ENCODE measurements at regions not wholly inside any gene's neighbourhood (a gene's known extent, or its start where the extent isn't known, plus 50 kb on each side); places are given as distances from the start of the nearest gene placed in this dataset.

DNA sequence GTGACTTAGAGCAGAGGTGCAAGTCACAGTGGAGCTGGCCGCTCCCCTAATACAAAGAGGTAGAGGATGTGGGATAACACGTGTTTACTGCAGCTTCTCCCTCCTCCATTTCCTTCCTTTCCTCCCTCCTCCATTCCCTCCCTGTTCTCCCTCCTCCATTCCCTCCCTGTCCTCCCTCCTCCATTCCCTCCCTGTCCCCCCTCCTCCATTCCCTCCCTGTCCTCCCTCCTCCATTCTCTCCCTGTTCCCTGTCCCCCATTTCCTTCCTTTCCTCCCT lies 124.0 kb downstream of the CRYAA start:
- DNase-seq: no peak
- Histone ChIP-seq H3K4me1 (ENCODE audit: control insufficient read depth in 1 of 2, insufficient read depth in 2 of 2, low read depth in 1 of 2, low read length in 1 of 2) (peaks cover 0 to 11% of the 10 kb centered on the region in 2 experiments; a peak in 1 of 4 replicates), H3F3A (replicated peaks; ENCODE audit: insufficient read depth) (no peaks in the 10 kb centered on the region), H3K36me3 (replicated peaks in 1 of 2; ENCODE audit: control insufficient read depth in 1 of 2, insufficient read depth in 2 of 2, low read length in 1 of 2) (no peaks in the 10 kb centered on the region), H3K4me3 (ENCODE audit: low read depth in 2 of 2, low read length in 1 of 2) (no peak overlapping the region), H3K9me3 (no peaks in the 10 kb centered on the region), H3K27me3 (ENCODE audit: insufficient read depth) (no peaks in the 10 kb centered on the region), H3K4me2 (no peak overlapping the region), H4K20me1 (ENCODE audit: insufficient read depth) (no peaks in the 10 kb centered on the region), H3K9ac (no peak overlapping the region), H3K27ac (ENCODE audit: low read depth in 2 of 2, low read length in 1 of 2) (no peak overlapping the region), H3K79me2 (ENCODE audit: insufficient read depth) (no peaks in the 10 kb centered on the region), H2AFZ (ENCODE audit: low read depth) (no peak overlapping the region), H3K9me2 (no peaks in the 10 kb centered on the region)
- ChIA-PET CTCF (no interaction called here), POLR2A (no interaction called here)
- TF ChIP-seq, protein P1, sequence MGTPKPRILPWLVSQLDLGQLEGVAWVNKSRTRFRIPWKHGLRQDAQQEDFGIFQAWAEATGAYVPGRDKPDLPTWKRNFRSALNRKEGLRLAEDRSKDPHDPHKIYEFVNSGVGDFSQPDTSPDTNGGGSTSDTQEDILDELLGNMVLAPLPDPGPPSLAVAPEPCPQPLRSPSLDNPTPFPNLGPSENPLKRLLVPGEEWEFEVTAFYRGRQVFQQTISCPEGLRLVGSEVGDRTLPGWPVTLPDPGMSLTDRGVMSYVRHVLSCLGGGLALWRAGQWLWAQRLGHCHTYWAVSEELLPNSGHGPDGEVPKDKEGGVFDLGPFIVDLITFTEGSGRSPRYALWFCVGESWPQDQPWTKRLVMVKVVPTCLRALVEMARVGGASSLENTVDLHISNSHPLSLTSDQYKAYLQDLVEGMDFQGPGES (IDR thresholded peaks at IDR 0.05; ENCODE audit: low read depth, low read length): no peak
- TF ChIP-seq, protein P2, sequence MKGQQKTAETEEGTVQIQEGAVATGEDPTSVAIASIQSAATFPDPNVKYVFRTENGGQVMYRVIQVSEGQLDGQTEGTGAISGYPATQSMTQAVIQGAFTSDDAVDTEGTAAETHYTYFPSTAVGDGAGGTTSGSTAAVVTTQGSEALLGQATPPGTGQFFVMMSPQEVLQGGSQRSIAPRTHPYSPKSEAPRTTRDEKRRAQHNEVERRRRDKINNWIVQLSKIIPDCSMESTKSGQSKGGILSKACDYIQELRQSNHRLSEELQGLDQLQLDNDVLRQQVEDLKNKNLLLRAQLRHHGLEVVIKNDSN (IDR thresholded peaks at IDR 0.05; ENCODE audit: borderline replicate concordance, low read depth): no peak
- TF ChIP-seq MXI1 (IDR thresholded peaks at IDR 0.05; ENCODE audit: low read depth, low read length) (no peak), USF2 (IDR thresholded peaks at IDR 0.05; ENCODE audit: borderline replicate concordance, low read depth, low read length) (no peak), FOXJ3 (CRISPR knock-in tag; IDR thresholded peaks at IDR 0.05) (no peak), RFX5 (IDR thresholded peaks at IDR 0.05; ENCODE audit: low read length) (no peak), MEF2A (IDR thresholded peaks at IDR 0.05; ENCODE audit: borderline replicate concordance, low read depth) (no peak), SIN3A (IDR thresholded peaks at IDR 0.05; ENCODE audit: borderline replicate concordance, low read depth, low read length) (no peak), SMC3 (IDR thresholded peaks at IDR 0.05; ENCODE audit: low read depth, low read length) (no peak), NRF1 (IDR thresholded peaks at IDR 0.05; ENCODE audit: low read depth, low read length) (no peak), GABPA (IDR thresholded peaks at IDR 0.05; ENCODE audit: low read depth) (no peak)
- WGBS (ENCODE audit: low lambda C conversion rate): 51% methylated on average over 2 of the region's 2 CpGs

GRCh38 chr21:43292041-43292865 lies 123.4 kb downstream of the CRYAA start:
- no peak overlapping the region for H3K27ac ChIP-seq (ENCODE audit: low read depth in 2 of 2, low read length in 1 of 2)
- CTCF ChIA-PET: no interaction called here
- TF ChIP-seq CTCF (IDR thresholded peaks at IDR 0.05): no peak
- no peak for TF ChIP-seq TAF1 (IDR thresholded peaks at IDR 0.05; ENCODE audit: borderline replicate concordance, low read depth, low read length)
- H3F3A ChIP-seq (replicated peaks; ENCODE audit: insufficient read depth): no peaks in the 10 kb centered on the region
- no peaks in the 10 kb centered on the region for H3K79me2 ChIP-seq (ENCODE audit: insufficient read depth)
- no peaks in the 10 kb centered on the region for H3K9me3 ChIP-seq
- POLR2A ChIA-PET: no interaction called here
- H3K4me2 ChIP-seq: no peak overlapping the region
- no peak overlapping the region for H2AFZ ChIP-seq (ENCODE audit: low read depth)
- H3K9ac ChIP-seq: no peak overlapping the region
- 65% methylated on average over 22 of the region's 23 CpGs for WGBS (ENCODE audit: low lambda C conversion rate)
- H3K4me1 ChIP-seq (ENCODE audit: control insufficient read depth in 1 of 2, insufficient read depth in 2 of 2, low read depth in 1 of 2, low read length in 1 of 2): peaks cover 0 to 12% of the 10 kb centered on the region in 2 experiments; a peak in 1 of 4 replicates
- H3K4me3 ChIP-seq (ENCODE audit: low read depth in 2 of 2, low read length in 1 of 2): no peak overlapping the region
- no peaks in the 10 kb centered on the region for H3K9me2 ChIP-seq
- H3K36me3 ChIP-seq (replicated peaks in 1 of 2; ENCODE audit: control insufficient read depth in 1 of 2, insufficient read depth in 2 of 2, low read length in 1 of 2): no peaks in the 10 kb centered on the region
- no peak for DNase-seq
- no peaks in the 10 kb centered on the region for H3K27me3 ChIP-seq (ENCODE audit: insufficient read depth)
- H4K20me1 ChIP-seq (ENCODE audit: insufficient read depth): no peaks in the 10 kb centered on the region

Data from SK-N-SH (cell line).